HL-60 (cell line): ENCODE measurements at regions not wholly inside any gene's neighbourhood (a gene's known extent, or its start where the extent isn't known, plus 50 kb on each side); places are given as distances from the start of the nearest gene placed in this dataset.
"Not testable (repeated sequence)": the region's sequence is repeated elsewhere in the genome, so short reads cannot be mapped to it uniquely, and the experiment has no call there.

Source experiments
- DNase-seq, 2 experiments: peaks; one replicate each; pipeline ENCODE4 v3.0.0-alpha.2; 2010 to 2020; ENCODE audit warnings: low read depth in 1 of 2, low spot score in 1 of 2
- H3K27ac ChIP-seq: fragments of 250-450 bp; sonication (Bioruptor Pico); replicated peaks from 2 replicates; pipeline ENCODE4 v1.5.1; 2020; ENCODE audit warnings: mild to moderate bottlenecking, moderate library complexity
- H3K27me3 ChIP-seq: fragments of 250-450 bp; sonication (Bioruptor Pico); 2 replicates; pipeline ENCODE4 v1.5.1; 2021; ENCODE audit warnings: mild to moderate bottlenecking, moderate library complexity; ENCODE audit not compliant: insufficient read depth, poor library complexity, severe bottlenecking
- H3K4me3 ChIP-seq: replicated peaks from 2 replicates; pipeline ENCODE4 v1.5.1; 2011; ENCODE audit warnings: mild to moderate bottlenecking, control low read depth, low read length; ENCODE audit not compliant: insufficient read depth
- CTCF ChIP-seq: IDR thresholded peaks from one replicate; pipeline ENCODE4 v1.5.1; 2011; ENCODE audit warnings: low read length, control low read depth, inconsistent platforms; ENCODE audit not compliant: insufficient read depth
- GABPA ChIP-seq: IDR thresholded peaks from 2 replicates; pipeline ENCODE4 v1.6.1; 2012; ENCODE audit warnings: low read depth
- POLR2AphosphoS5 ChIP-seq: IDR thresholded peaks from 2 replicates; pipeline ENCODE4 v1.6.1; 2012; ENCODE audit warnings: low read depth
- SPI1 ChIP-seq: IDR thresholded peaks from 2 replicates; pipeline ENCODE4 v1.6.1; 2012; ENCODE audit warnings: low read depth, mild to moderate bottlenecking, borderline replicate concordance
- TF ChIP-seq, protein P1 (sequence below): IDR thresholded peaks from 2 replicates; pipeline ENCODE4 v1.6.1; 2012; ENCODE audit warnings: low read depth; ENCODE audit not compliant: insufficient replicate concordance

- no peak for DNase-seq
- H3K27ac ChIP-seq, result no peak overlapping the region
- H3K27me3 ChIP-seq, result no peaks in the 10 kb centered on the region
- TF ChIP-seq POLR2AphosphoS5, result no peak
- TF ChIP-seq SPI1, result no peak
- TF ChIP-seq CTCF, result no peak
- no peak for TF ChIP-seq GABPA
- TF ChIP-seq, protein P1, sequence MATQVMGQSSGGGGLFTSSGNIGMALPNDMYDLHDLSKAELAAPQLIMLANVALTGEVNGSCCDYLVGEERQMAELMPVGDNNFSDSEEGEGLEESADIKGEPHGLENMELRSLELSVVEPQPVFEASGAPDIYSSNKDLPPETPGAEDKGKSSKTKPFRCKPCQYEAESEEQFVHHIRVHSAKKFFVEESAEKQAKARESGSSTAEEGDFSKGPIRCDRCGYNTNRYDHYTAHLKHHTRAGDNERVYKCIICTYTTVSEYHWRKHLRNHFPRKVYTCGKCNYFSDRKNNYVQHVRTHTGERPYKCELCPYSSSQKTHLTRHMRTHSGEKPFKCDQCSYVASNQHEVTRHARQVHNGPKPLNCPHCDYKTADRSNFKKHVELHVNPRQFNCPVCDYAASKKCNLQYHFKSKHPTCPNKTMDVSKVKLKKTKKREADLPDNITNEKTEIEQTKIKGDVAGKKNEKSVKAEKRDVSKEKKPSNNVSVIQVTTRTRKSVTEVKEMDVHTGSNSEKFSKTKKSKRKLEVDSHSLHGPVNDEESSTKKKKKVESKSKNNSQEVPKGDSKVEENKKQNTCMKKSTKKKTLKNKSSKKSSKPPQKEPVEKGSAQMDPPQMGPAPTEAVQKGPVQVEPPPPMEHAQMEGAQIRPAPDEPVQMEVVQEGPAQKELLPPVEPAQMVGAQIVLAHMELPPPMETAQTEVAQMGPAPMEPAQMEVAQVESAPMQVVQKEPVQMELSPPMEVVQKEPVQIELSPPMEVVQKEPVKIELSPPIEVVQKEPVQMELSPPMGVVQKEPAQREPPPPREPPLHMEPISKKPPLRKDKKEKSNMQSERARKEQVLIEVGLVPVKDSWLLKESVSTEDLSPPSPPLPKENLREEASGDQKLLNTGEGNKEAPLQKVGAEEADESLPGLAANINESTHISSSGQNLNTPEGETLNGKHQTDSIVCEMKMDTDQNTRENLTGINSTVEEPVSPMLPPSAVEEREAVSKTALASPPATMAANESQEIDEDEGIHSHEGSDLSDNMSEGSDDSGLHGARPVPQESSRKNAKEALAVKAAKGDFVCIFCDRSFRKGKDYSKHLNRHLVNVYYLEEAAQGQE, result no peak
- H3K4me3 ChIP-seq, result no peak overlapping the region
Measured at GRCh38 chr2:84169871-84170270, 289.2 kb downstream of the SUCLG1 start.

DNA sequence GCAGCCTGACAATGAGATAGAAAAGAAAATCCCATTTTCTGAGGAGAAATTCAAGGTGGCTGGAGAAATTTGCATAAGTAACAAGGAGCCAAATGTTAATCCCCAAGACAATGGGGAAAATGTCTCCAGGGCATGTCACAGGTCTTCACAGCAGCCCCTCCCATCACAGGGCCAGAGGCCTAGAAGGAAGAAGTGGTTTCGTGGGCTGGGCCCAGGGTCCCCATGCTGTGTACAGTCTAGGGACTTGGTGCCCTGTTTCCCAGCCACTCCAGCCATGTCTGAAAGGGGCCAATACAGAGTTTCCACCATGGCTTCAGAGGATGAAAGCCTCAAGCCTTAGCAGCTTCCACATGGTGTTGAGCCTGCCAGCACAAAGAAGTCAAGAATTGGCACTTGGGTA lies 290.5 kb downstream of the SUCLG1 start:
- not testable (repeated sequence) for DNase-seq, H3K27me3 ChIP-seq, H3K27ac ChIP-seq, H3K4me3 ChIP-seq

DNA sequence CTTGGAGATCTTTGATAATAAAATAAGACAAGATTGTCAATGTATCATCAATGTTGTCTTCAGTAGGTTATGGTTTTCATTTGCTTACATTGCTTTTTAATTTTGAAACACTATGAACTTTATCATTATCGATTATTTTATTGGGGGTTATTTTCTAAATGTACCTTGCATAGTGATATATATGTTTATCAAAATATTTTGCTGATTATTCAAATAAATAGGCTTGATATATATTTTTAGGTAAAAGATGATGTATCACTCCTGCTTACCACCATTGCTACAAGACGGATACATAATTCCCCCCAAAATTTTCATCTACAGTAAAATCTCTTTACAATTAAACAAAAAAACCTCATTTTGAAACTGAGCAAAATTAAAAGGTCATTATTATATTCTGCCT lies 293.8 kb downstream of the SUCLG1 start:
- DNase-seq, result no peak
- Histone ChIP-seq H3K27me3 (no peaks in the 10 kb centered on the region), H3K4me3 (no peak overlapping the region), H3K27ac (no peak overlapping the region)
- TF ChIP-seq GABPA (no peak), SPI1 (no peak)

GRCh38 chr2:84160453-84160852 lies 298.6 kb downstream of the SUCLG1 start:
- TF ChIP-seq GABPA (no peak), POLR2AphosphoS5 (no peak), CTCF (no peak), SPI1 (no peak)
- TF ChIP-seq, protein P1, result no peak
- DNase-seq, result no peak
- Histone ChIP-seq H3K27me3 (no peaks in the 10 kb centered on the region), H3K4me3 (no peak overlapping the region), H3K27ac (no peak overlapping the region)

- no peak overlapping the region for H3K4me3 ChIP-seq
- no peak overlapping the region for H3K27ac ChIP-seq
- H3K27me3 ChIP-seq, result no peaks in the 10 kb centered on the region
- DNase-seq, result no peak
- TF ChIP-seq SPI1 (no peak), GABPA (no peak), POLR2AphosphoS5 (no peak), CTCF (no peak)
- TF ChIP-seq, protein P1, result no peak
Measured at GRCh38 chr2:84158605-84159004, 300.5 kb downstream of the SUCLG1 start.
